Ishikawa (cell line): ENCODE measurements at regions not wholly inside any gene's neighbourhood (a gene's known extent, or its start where the extent isn't known, plus 50 kb on each side); places are given as distances from the start of the nearest gene placed in this dataset.

Source experiments
- CEBPB ChIP-seq: IDR thresholded peaks from 2 replicates; pipeline ENCODE4 v1.6.1; 2012
- CREB1 ChIP-seq: IDR thresholded peaks from 2 replicates; pipeline ENCODE4 v1.6.1; 2012; ENCODE audit warnings: low read depth
- EGR1 ChIP-seq: IDR thresholded peaks from 2 replicates; pipeline ENCODE4 v1.6.1; 2012
- EP300 ChIP-seq: IDR thresholded peaks from 2 replicates; pipeline ENCODE4 v1.6.1; 2012; ENCODE audit warnings: borderline replicate concordance
- FOXM1 ChIP-seq: IDR thresholded peaks from 2 replicates; pipeline ENCODE4 v1.6.1; 2012; ENCODE audit warnings: low read depth, borderline replicate concordance
- NFIC ChIP-seq: IDR thresholded peaks from 2 replicates; pipeline ENCODE4 v1.6.1; 2012
- RAD21 ChIP-seq: IDR thresholded peaks from 2 replicates; pipeline ENCODE4 v1.6.1; 2012; ENCODE audit warnings: low read depth
- TAF1 ChIP-seq: IDR thresholded peaks from 2 replicates; pipeline ENCODE4 v1.6.1; 2012; ENCODE audit warnings: low read depth, mild to moderate bottlenecking
- TCF12 ChIP-seq: IDR thresholded peaks from 2 replicates; pipeline ENCODE4 v1.6.1; 2012; ENCODE audit warnings: low read depth
- TEAD4 ChIP-seq: IDR thresholded peaks from 2 replicates; pipeline ENCODE4 v1.6.1; 2012
- YY1 ChIP-seq: IDR thresholded peaks from 2 replicates; pipeline ENCODE4 v1.6.1; 2012; ENCODE audit warnings: low read depth
- ZBTB7A ChIP-seq: IDR thresholded peaks from 2 replicates; pipeline ENCODE4 v1.6.1; 2012; ENCODE audit warnings: low read depth
- TF ChIP-seq, protein P1 (sequence below): IDR thresholded peaks from 2 replicates; pipeline ENCODE4 v1.6.1; 2012; ENCODE audit warnings: low read depth, mild to moderate bottlenecking
- TF ChIP-seq, protein P2 (sequence below): IDR thresholded peaks from 2 replicates; pipeline ENCODE4 v1.6.1; 2012
- TF ChIP-seq, protein P3 (sequence below): IDR thresholded peaks from 2 replicates; pipeline ENCODE4 v1.6.1; 2012

DNA sequence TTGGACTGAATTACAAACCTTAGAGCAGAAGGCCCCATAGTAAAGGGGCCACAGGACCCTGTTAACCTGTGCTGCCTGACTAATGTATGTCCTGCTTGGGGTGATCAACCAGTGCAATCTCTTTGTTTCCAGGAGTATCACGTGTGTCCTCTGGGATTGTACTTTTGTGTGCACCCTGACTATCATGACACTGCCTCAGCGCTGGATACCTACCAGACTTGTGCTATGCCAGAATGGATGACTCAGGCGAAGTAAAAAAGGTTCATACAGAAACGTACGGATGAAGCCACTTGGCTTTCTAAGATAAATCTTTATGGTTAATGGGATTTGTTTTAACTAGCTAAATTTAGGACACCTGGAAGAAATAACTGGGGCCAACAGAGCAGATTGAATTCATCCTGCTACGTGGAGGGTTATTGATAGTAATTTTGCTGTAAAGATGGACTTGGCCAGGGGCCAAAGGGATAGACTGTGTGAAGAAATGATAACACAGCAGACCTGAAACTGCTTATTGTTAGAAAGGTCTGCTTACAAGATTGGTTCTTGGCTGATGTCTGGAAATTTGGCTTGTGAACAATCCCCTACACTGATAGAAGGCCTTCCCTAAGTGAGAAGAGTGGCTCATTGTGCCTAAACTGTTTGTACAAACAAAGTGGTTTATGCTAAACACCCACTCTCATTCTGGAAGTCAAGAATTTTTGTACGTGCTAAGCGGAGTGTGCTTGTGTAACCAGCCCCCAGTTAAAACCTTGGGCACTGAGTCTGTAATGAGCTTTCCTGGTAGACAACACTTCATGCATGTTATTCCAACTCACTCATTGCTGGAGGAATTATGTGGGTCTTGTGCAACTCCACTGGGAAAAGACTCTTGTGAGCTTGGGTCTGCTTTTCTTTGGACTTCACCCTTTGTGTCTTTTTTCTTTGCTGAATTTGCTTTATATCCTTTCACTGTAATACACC lies 750.5 kb upstream of the HTR2C start:
- no peak for TF ChIP-seq YY1
- no peak for TF ChIP-seq TEAD4
- TF ChIP-seq EGR1, result no peak

DNA sequence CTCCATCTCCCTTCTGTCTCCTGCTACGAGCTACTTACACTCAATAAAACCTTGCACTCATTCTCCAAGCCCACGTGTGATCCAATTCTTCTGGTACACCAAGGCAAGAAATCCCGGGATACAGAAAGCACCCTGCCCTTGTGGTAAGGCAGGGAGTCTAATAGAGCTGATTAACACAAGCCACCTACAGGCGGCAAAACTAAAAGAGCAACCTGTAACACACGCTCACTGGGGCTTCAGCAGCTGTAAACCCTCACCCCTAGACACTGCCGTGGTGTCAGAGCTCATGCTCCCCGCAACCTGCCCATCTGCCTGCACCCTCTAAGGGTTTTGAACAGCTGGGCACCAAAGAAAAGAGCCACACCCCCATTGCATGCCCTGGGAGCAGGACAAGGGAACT lies 755.4 kb upstream of the HTR2C start:
- TF ChIP-seq TCF12 (no peak), YY1 (no peak), ZBTB7A (no peak), EGR1 (no peak), TEAD4 (no peak), FOXM1 (no peak), RAD21 (no peak), EP300 (no peak), TAF1 (no peak), CEBPB (no peak), NFIC (no peak)
- TF ChIP-seq, protein P1, sequence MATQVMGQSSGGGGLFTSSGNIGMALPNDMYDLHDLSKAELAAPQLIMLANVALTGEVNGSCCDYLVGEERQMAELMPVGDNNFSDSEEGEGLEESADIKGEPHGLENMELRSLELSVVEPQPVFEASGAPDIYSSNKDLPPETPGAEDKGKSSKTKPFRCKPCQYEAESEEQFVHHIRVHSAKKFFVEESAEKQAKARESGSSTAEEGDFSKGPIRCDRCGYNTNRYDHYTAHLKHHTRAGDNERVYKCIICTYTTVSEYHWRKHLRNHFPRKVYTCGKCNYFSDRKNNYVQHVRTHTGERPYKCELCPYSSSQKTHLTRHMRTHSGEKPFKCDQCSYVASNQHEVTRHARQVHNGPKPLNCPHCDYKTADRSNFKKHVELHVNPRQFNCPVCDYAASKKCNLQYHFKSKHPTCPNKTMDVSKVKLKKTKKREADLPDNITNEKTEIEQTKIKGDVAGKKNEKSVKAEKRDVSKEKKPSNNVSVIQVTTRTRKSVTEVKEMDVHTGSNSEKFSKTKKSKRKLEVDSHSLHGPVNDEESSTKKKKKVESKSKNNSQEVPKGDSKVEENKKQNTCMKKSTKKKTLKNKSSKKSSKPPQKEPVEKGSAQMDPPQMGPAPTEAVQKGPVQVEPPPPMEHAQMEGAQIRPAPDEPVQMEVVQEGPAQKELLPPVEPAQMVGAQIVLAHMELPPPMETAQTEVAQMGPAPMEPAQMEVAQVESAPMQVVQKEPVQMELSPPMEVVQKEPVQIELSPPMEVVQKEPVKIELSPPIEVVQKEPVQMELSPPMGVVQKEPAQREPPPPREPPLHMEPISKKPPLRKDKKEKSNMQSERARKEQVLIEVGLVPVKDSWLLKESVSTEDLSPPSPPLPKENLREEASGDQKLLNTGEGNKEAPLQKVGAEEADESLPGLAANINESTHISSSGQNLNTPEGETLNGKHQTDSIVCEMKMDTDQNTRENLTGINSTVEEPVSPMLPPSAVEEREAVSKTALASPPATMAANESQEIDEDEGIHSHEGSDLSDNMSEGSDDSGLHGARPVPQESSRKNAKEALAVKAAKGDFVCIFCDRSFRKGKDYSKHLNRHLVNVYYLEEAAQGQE, result no peak
- TF ChIP-seq, protein P2, sequence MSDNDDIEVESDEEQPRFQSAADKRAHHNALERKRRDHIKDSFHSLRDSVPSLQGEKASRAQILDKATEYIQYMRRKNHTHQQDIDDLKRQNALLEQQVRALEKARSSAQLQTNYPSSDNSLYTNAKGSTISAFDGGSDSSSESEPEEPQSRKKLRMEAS, result no peak
- TF ChIP-seq, protein P3, sequence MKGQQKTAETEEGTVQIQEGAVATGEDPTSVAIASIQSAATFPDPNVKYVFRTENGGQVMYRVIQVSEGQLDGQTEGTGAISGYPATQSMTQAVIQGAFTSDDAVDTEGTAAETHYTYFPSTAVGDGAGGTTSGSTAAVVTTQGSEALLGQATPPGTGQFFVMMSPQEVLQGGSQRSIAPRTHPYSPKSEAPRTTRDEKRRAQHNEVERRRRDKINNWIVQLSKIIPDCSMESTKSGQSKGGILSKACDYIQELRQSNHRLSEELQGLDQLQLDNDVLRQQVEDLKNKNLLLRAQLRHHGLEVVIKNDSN, result no peak

DNA sequence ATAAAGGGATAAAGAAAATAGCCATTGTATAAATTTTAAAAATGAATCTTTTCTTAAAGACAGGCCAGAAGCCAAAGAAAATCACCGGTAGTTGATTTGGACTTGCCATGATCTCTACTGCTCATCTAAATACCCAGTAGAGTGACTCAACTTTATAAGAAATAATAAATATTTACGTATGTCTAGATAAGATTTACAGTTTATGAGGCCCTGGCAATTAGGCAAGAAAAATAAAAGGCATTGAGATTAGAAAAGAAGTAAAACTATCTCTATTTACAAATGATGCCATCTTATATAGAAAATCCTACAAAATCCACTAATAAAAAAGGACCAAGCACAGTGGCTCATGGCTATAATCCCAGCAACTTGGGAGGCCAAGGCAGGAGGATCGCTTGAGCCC lies 765.5 kb upstream of the HTR2C start:
- TF ChIP-seq CEBPB (no peak), TEAD4 (no peak), CREB1 (no peak), ZBTB7A (no peak), FOXM1 (no peak), YY1 (no peak), EP300 (no peak), TAF1 (no peak), RAD21 (no peak), TCF12 (no peak), NFIC (no peak)
- TF ChIP-seq, protein P3, result no peak

DNA sequence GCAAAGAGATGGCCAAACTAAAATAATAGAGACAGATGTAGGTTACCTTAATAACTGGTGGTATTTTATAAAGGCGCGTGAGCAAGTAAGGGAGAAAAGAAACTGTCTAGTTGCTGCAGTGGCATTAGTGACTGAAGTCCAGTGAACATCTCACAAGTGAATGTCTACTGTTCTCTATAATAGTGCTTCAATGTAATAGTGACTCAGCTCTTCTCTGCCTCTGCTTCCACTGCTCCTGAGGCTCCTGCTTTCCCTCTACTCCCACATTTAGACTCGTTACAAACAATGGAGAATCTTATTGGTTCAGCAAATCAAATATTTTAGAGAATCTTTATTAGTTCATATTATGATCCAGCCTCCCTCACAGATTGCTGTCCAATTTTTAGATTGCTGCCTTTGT lies 779.1 kb upstream of the HTR2C start:
- TF ChIP-seq CREB1 (no peak), EGR1 (no peak), NFIC (no peak), EP300 (no peak), YY1 (no peak), FOXM1 (no peak), RAD21 (no peak), TCF12 (no peak), CEBPB (no peak), ZBTB7A (no peak), TEAD4 (no peak), TAF1 (no peak)
- TF ChIP-seq, protein P3, result no peak
- TF ChIP-seq, protein P2, result no peak
- TF ChIP-seq, protein P1, result no peak

DNA sequence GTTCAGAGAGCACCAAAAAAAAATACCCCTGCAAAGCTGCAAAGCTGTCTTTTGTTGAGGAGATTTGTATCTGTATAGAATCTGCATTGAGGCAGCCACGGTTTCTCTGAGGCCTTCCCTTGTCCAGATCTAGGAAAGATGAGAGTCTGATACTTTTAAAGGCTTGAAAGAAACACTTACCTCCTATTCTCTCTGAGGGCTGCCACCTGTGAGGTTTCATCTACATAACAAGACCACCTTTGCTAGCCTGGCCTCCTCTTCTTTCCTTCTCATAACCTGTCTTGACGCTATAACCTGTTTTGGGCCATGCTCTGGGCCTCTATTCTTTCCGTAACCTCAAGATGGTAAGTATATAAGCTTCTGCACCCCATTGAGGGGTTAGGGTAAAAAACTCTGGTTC lies 779.6 kb upstream of the HTR2C start:
- TF ChIP-seq RAD21 (no peak), EP300 (no peak), CEBPB (no peak), NFIC (no peak)

DNA sequence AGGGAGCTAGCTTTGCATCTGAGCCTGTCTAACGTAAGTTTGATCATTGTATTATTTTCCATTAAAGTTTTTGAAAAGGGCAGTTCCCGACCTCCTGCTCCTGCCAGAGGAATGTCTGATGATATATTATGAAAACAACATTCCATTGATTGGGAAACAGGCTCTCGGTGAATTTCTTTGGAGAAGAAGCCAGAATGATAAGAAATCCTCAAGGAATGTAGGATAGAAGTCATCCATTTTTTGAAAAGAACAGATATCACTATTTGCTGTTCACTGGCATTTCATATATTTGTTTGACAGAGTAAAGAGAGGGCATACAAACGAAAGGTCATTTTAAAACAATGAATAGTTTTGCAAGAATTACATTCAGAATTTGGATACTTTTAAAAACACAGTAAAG lies 781.0 kb upstream of the HTR2C start:
- TF ChIP-seq TAF1 (no peak), FOXM1 (no peak), EP300 (no peak), TEAD4 (no peak), ZBTB7A (no peak), NFIC (no peak), EGR1 (no peak), YY1 (no peak), TCF12 (no peak), CREB1 (no peak), CEBPB (no peak), RAD21 (no peak)
- TF ChIP-seq, protein P3, result no peak
- TF ChIP-seq, protein P1, result no peak
- TF ChIP-seq, protein P2, result no peak
